BJ (cell line): ENCODE measurements at regions not wholly inside any gene's neighbourhood (a gene's known extent, or its start where the extent isn't known, plus 50 kb on each side); places are given as distances from the start of the nearest gene placed in this dataset.

Experiments
- CTCF ChIA-PET: fragments of 350-600 bp; formaldehyde crosslinking; extraction: SDS; loops from one replicate; lab custom pipeline; 2021; ENCODE audit warnings: antibody characterized with exemption, inconsistent platforms; lab: Yijun Ruan, JAX
- POLR2A ChIA-PET: fragments of 300-600 bp; sonication (Branson Sonifier 250); formaldehyde crosslinking; extraction: SDS; loops from one replicate; lab custom pipeline; 2021; ENCODE audit warnings: antibody characterized with exemption; lab: Charles Lee
- DNase-seq: peaks from one replicate; pipeline ENCODE4 v3.0.0-alpha.2; 2011; ENCODE audit warnings: low read depth
- H3K27me3 ChIP-seq: 2 replicates; pipeline ENCODE4 v1.6.0; 2011; ENCODE audit warnings: low read length; ENCODE audit not compliant: control insufficient read depth, insufficient read depth
- H3K36me3 ChIP-seq: 2 replicates; pipeline ENCODE4 v1.5.1; 2011; ENCODE audit warnings: low read length; ENCODE audit not compliant: control insufficient read depth, insufficient read depth
- H3K4me3 ChIP-seq: 2 replicates; pipeline ENCODE4 v1.5.1; 2011; ENCODE audit warnings: low read depth, mild to moderate bottlenecking, control low read depth, low read length
- CTCF ChIP-seq: IDR thresholded peaks from 2 replicates; pipeline ENCODE4 v1.5.1; 2011; ENCODE audit warnings: low read depth, mild to moderate bottlenecking, control low read depth, inconsistent platforms, low read length, moderate library complexity; ENCODE audit not compliant: insufficient read depth

- Histone ChIP-seq H3K4me3 (no peak overlapping the region), H3K36me3 (no peaks in the 10 kb centered on the region), H3K27me3 (no peaks in the 10 kb centered on the region)
- no peak for DNase-seq
- ChIA-PET POLR2A (no interaction called here), CTCF (no interaction called here)
- TF ChIP-seq CTCF, result no peak
These were observed 157.1 kb downstream of the TRIML1 start for GRCh38 chr4:188296331-188296730.

- TF ChIP-seq CTCF, result no peak
- ChIA-PET CTCF (no interaction called here), POLR2A (no interaction called here)
- Histone ChIP-seq H3K36me3 (no peaks in the 10 kb centered on the region), H3K27me3 (no peaks in the 10 kb centered on the region), H3K4me3 (no peak overlapping the region)
- no peak for DNase-seq
These were observed 158.6 kb downstream of the TRIML1 start for GRCh38 chr4:188297873-188298272.

DNA sequence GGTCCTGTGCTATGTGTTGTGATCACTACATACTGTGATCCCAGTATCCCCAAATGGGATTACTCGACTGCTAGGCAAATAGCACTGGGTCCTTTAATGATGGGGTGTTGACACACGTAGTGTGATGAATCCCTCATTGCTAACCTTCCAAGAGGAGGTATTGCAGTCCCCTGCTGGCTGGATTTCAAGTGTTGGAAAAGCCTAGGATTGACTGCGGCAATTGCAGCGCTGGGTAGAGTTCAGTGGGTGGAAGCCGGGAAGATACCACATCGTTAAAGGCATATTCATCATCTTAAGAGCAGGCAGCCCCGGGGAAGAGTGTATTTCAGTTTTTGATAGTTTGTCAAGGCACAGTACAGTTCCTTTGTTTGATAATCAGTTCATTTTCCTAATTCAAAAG, 159.9 kb downstream of the TRIML1 start:
- DNase-seq, result no peak
- POLR2A ChIA-PET, result no interaction called here
- TF ChIP-seq CTCF, result no peak
- CTCF ChIA-PET, result no interaction called here
- Histone ChIP-seq H3K27me3 (no peaks in the 10 kb centered on the region), H3K4me3 (no peak overlapping the region), H3K36me3 (no peaks in the 10 kb centered on the region)

DNA sequence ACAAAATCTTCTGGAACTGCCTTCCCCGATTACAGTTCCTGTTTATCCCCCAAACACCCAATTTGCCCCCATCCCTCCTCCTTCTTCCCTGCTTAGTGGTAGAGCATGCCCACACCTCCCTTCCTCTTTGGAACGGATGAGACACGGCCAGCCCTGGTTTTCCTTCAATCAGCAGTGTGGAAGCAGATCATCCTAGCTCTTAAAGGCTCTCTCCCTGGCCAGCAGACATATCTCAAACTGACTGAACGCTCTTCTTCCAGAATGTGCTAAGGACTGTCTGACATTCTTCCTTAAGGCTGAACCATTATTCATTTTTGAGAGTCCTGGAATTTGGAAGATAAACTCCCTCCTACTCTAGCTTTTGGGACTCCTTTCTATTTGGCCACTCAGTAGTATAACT, 161.1 kb downstream of the TRIML1 start:
- H3K4me3 ChIP-seq, result no peak overlapping the region
- ChIA-PET POLR2A (no interaction called here), CTCF (no interaction called here)
- no peak for TF ChIP-seq CTCF
- H3K36me3 ChIP-seq, result no peaks in the 10 kb centered on the region
- no peak for DNase-seq
- no peaks in the 10 kb centered on the region for H3K27me3 ChIP-seq

- Histone ChIP-seq H3K27me3 (no peaks in the 10 kb centered on the region), H3K36me3 (no peaks in the 10 kb centered on the region), H3K4me3 (no peak overlapping the region)
- TF ChIP-seq CTCF, result no peak
- ChIA-PET CTCF (no interaction called here), POLR2A (no interaction called here)
- no peak for DNase-seq
These were observed 166.4 kb downstream of the TRIML1 start for GRCh38 chr4:188305690-188306089.

GRCh38 chr4:188307591-188307990, 168.3 kb downstream of the TRIML1 start:
- POLR2A ChIA-PET, result no interaction called here
- CTCF ChIA-PET, result no interaction called here
- Histone ChIP-seq H3K36me3 (no peaks in the 10 kb centered on the region), H3K4me3 (no peak overlapping the region), H3K27me3 (no peaks in the 10 kb centered on the region)
- no peak for DNase-seq
- no peak for TF ChIP-seq CTCF
